Spleen (tissue), 7 donors: ENCODE measurements at regions not wholly inside any gene's neighbourhood (a gene's known extent, or its start where the extent isn't known, plus 50 kb on each side); places are given as distances from the start of the nearest gene placed in this dataset.

Experiments
- POLR2AphosphoS5 ChIP-seq, 3 donors: sonication (generic); formaldehyde crosslinking; IDR thresholded peaks; one replicate each; pipeline ENCODE4 v1.5.1; 2017; ENCODE audit warnings: antibody characterized with exemption in 3 of 3
- TF ChIP-seq, protein P1 (sequence below), 11 experiments: fragments of 200-600 bp in 7 of 11; fragments of 450-650 bp in 4 of 11; sonication (generic) in 4 of 11; IDR thresholded peaks in 8 of 11; conservative IDR thresholded peaks in 3 of 11; 1 replicate in 7 of 11; 2 replicates in 4 of 11; pipeline versions ENCODE4 v1.4.0 to v1.8.0; 2016 to 2021; ENCODE audit warnings: antibody characterized with exemption in 11 of 11, inconsistent platforms in 4 of 11, mild to moderate bottlenecking in 1 of 11
- donor health status: DM: no; HTN: no; CAD: no; lungs with moderate emphysema.
- donor health status: DM: no; HTN: no; CAD: no.
- donor health status: DM: no; HTN: no; CAD: no.

GRCh38 chr19:46917002-46917401 is 56.2 kb downstream of the ARHGAP35 start:
- TF ChIP-seq, protein P1, sequence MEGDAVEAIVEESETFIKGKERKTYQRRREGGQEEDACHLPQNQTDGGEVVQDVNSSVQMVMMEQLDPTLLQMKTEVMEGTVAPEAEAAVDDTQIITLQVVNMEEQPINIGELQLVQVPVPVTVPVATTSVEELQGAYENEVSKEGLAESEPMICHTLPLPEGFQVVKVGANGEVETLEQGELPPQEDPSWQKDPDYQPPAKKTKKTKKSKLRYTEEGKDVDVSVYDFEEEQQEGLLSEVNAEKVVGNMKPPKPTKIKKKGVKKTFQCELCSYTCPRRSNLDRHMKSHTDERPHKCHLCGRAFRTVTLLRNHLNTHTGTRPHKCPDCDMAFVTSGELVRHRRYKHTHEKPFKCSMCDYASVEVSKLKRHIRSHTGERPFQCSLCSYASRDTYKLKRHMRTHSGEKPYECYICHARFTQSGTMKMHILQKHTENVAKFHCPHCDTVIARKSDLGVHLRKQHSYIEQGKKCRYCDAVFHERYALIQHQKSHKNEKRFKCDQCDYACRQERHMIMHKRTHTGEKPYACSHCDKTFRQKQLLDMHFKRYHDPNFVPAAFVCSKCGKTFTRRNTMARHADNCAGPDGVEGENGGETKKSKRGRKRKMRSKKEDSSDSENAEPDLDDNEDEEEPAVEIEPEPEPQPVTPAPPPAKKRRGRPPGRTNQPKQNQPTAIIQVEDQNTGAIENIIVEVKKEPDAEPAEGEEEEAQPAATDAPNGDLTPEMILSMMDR (IDR thresholded peaks at IDR 0.05 in 8 of 11, conservative IDR thresholded peaks at IDR 0.05 in 3 of 11), result no peak
- no peak for TF ChIP-seq POLR2AphosphoS5 (IDR thresholded peaks at IDR 0.05)
